Activated naive CD4-positive, alpha-beta T cell treated with anti-CD3 and anti-CD28 coated beads for 36 hours (primary cell): ENCODE measurements at regions not wholly inside any gene's neighbourhood (a gene's known extent, or its start where the extent isn't known, plus 50 kb on each side); places are given as distances from the start of the nearest gene placed in this dataset.
"Not testable (repeated sequence)": the region's sequence is repeated elsewhere in the genome, so short reads cannot be mapped to it uniquely, and the experiment has no call there.

Source experiments
- CTCF ChIA-PET: fragments of 350-600 bp; sonication (Branson Sonifier 250); formaldehyde crosslinking; loops from one replicate; lab custom pipeline; 2021; ENCODE audit warnings: antibody characterized with exemption; lab: Charles Lee
- DNase-seq: peaks from one replicate; pipeline ENCODE4 v3.0.0-alpha.2; 2020
- H3K27ac Mint-ChIP-seq: one replicate; pipeline ENCODE4 v1.8.0; 2021; ENCODE audit warnings: mild to moderate bottlenecking, mixed read lengths
- H3K27me3 Mint-ChIP-seq: one replicate; pipeline ENCODE4 v1.8.0; 2021; ENCODE audit warnings: low read depth, mixed read lengths
- H3K36me3 Mint-ChIP-seq: one replicate; pipeline ENCODE4 v1.8.0; 2021; ENCODE audit warnings: low read depth, mixed read lengths
- H3K4me1 Mint-ChIP-seq: one replicate; pipeline ENCODE4 v1.8.0; 2021; ENCODE audit warnings: low read depth, mixed read lengths
- H3K4me3 Mint-ChIP-seq: one replicate; pipeline ENCODE4 v1.8.0; 2021; ENCODE audit warnings: mild to moderate bottlenecking, moderate library complexity, mixed read lengths
- H3K9me3 Mint-ChIP-seq: one replicate; pipeline ENCODE4 v1.8.0; 2021; ENCODE audit warnings: mixed read lengths
- intact Hi-C: fragments of 100-400 bp; cut with micrococcal nuclease; formaldehyde crosslinking; loops from one replicate; pipeline ENCODE4 v1.15.1; 2023

- no peak overlapping the region for H3K4me3 Mint-ChIP-seq
Observed at GRCh38 chr22:25494774-25495173, 69.7 kb upstream of the GRK3 start.

GRCh38 chr22:25495285-25495684 is 69.2 kb upstream of the GRK3 start:
- no peaks in the 10 kb centered on the region for H3K27me3 Mint-ChIP-seq

More at GRCh38 chr22:25494774-25495173, 69.7 kb upstream of the GRK3 start:
- no peaks in the 10 kb centered on the region for H3K4me1 Mint-ChIP-seq
- H3K36me3 Mint-ChIP-seq, result peaks cover 12% of the 10 kb centered on the region
- no peaks in the 10 kb centered on the region for H3K27me3 Mint-ChIP-seq
- H3K27ac Mint-ChIP-seq, result no peak overlapping the region
- intact Hi-C loops, result no loop called here
- CTCF ChIA-PET, result interaction anchor here (1.0 kb wide), 1 partner anchor 255 kb away, joined by 3 read pairs; no protein-coding TSS in a partner anchor
- DNase-seq, result no peak
- H3K9me3 Mint-ChIP-seq, result peaks cover 3% of the 10 kb centered on the region

GRCh38 chr22:25496396-25497064 is 67.9 kb upstream of the GRK3 start:
- no peak for DNase-seq
- Mint-ChIP-seq H3K4me1 (no peaks in the 10 kb centered on the region), H3K9me3 (no peaks in the 10 kb centered on the region), H3K4me3 (no peak overlapping the region), H3K36me3 (peaks cover 1% of the 10 kb centered on the region), H3K27ac (no peak overlapping the region), H3K27me3 (no peaks in the 10 kb centered on the region)
- intact Hi-C loops, result no loop called here
- CTCF ChIA-PET, result interaction anchor here (0.6 kb wide), 1 partner anchor 35 kb away, joined by 4 read pairs; no protein-coding TSS in a partner anchor

More at GRCh38 chr22:25495285-25495684, 69.2 kb upstream of the GRK3 start:
- no peak for DNase-seq
- CTCF ChIA-PET, result interaction anchor here (1.0 kb wide), 1 partner anchor 255 kb away, joined by 3 read pairs; no protein-coding TSS in a partner anchor
- intact Hi-C loops, result no loop called here
- Mint-ChIP-seq H3K4me1 (no peaks in the 10 kb centered on the region), H3K36me3 (peaks cover 7% of the 10 kb centered on the region), H3K9me3 (no peaks in the 10 kb centered on the region), H3K4me3 (no peak overlapping the region), H3K27ac (no peak overlapping the region)

- no peak overlapping the region for H3K4me3 Mint-ChIP-seq
- no peak for DNase-seq
- CTCF ChIA-PET, result no interaction called here
- no peaks in the 10 kb centered on the region for H3K4me1 Mint-ChIP-seq
- intact Hi-C loops, result no loop called here
- H3K36me3 Mint-ChIP-seq, result peaks cover 1% of the 10 kb centered on the region
- no peaks in the 10 kb centered on the region for H3K9me3 Mint-ChIP-seq
- H3K27me3 Mint-ChIP-seq, result no peaks in the 10 kb centered on the region
- no peak overlapping the region for H3K27ac Mint-ChIP-seq
Observed at GRCh38 chr22:25497181-25497641, 67.3 kb upstream of the GRK3 start.

GRCh38 chr22:25497716-25498115 is 66.8 kb upstream of the GRK3 start:
- H3K9me3 Mint-ChIP-seq, result no peaks in the 10 kb centered on the region
- no peaks in the 10 kb centered on the region for H3K4me1 Mint-ChIP-seq
- H3K36me3 Mint-ChIP-seq, result peaks cover 1% of the 10 kb centered on the region
- no peak overlapping the region for H3K27ac Mint-ChIP-seq
- intact Hi-C loops, result no loop called here
- H3K27me3 Mint-ChIP-seq, result no peaks in the 10 kb centered on the region
- H3K4me3 Mint-ChIP-seq, result no peak overlapping the region
- DNase-seq, result no peak
- CTCF ChIA-PET, result no interaction called here

GRCh38 chr22:25500671-25501070 is 63.8 kb upstream of the GRK3 start:
- H3K9me3 Mint-ChIP-seq, H3K27ac Mint-ChIP-seq, H3K27me3 Mint-ChIP-seq, H3K36me3 Mint-ChIP-seq, DNase-seq, intact Hi-C loops, H3K4me3 Mint-ChIP-seq, CTCF ChIA-PET, H3K4me1 Mint-ChIP-seq: not testable (repeated sequence)

- H3K27me3 Mint-ChIP-seq, DNase-seq, H3K9me3 Mint-ChIP-seq, H3K27ac Mint-ChIP-seq, H3K4me3 Mint-ChIP-seq, H3K36me3 Mint-ChIP-seq, intact Hi-C loops, H3K4me1 Mint-ChIP-seq: not testable (repeated sequence)
- CTCF ChIA-PET, result interaction anchor here (0.6 kb wide), 1 partner anchor 47 kb away, joined by 3 read pairs; no protein-coding TSS in a partner anchor
Observed at GRCh38 chr22:25504017-25504416, 60.5 kb upstream of the GRK3 start.

GRCh38 chr22:25508161-25508560 is 56.3 kb upstream of the GRK3 start:
- H3K27me3 Mint-ChIP-seq, result no peaks in the 10 kb centered on the region
- CTCF ChIA-PET, result no interaction called here
- no peak overlapping the region for H3K27ac Mint-ChIP-seq
- H3K4me3 Mint-ChIP-seq, result no peak overlapping the region
- no peak for DNase-seq
- no peaks in the 10 kb centered on the region for H3K4me1 Mint-ChIP-seq
- H3K9me3 Mint-ChIP-seq, result no peaks in the 10 kb centered on the region
- H3K36me3 Mint-ChIP-seq, result peaks cover 16% of the 10 kb centered on the region
- intact Hi-C loops, result no loop called here

- H3K9me3 Mint-ChIP-seq, result no peaks in the 10 kb centered on the region
- H3K4me1 Mint-ChIP-seq, result no peaks in the 10 kb centered on the region
- H3K27ac Mint-ChIP-seq, result no peak overlapping the region
- H3K36me3 Mint-ChIP-seq, result peaks cover 16% of the 10 kb centered on the region
- intact Hi-C loops, result no loop called here
- CTCF ChIA-PET, result interaction anchor here (0.7 kb wide), 1 partner anchor 90 kb away, joined by 5 read pairs; no protein-coding TSS in a partner anchor
- H3K27me3 Mint-ChIP-seq, result no peaks in the 10 kb centered on the region
- no peak for DNase-seq
- H3K4me3 Mint-ChIP-seq, result no peak overlapping the region
Observed at GRCh38 chr22:25508761-25509321, 55.6 kb upstream of the GRK3 start.

GRCh38 chr22:25509374-25509791 is 55.1 kb upstream of the GRK3 start:
- CTCF ChIA-PET, result interaction anchor here (0.6 to 0.7 kb wide), 2 partner anchors 90 to 852 kb away, joined by 5 to 6 read pairs; no protein-coding TSS in a partner anchor
- intact Hi-C loops, result no loop called here
- DNase-seq, result no peak
- Mint-ChIP-seq H3K27me3 (no peaks in the 10 kb centered on the region), H3K4me3 (no peak overlapping the region), H3K9me3 (no peaks in the 10 kb centered on the region), H3K4me1 (peaks cover 1% of the 10 kb centered on the region), H3K27ac (no peak overlapping the region), H3K36me3 (peaks cover 18% of the 10 kb centered on the region)

GRCh38 chr22:25510876-25511275 is 53.6 kb upstream of the GRK3 start:
- Mint-ChIP-seq H3K4me1 (peaks cover 4% of the 10 kb centered on the region), H3K36me3 (peaks cover 18% of the 10 kb centered on the region), H3K27me3 (no peaks in the 10 kb centered on the region), H3K4me3 (no peak overlapping the region), H3K27ac (no peak overlapping the region), H3K9me3 (no peaks in the 10 kb centered on the region)
- intact Hi-C loops, result no loop called here
- DNase-seq, result no peak
- CTCF ChIA-PET, result no interaction called here

- intact Hi-C loops, result no loop called here
- CTCF ChIA-PET, result no interaction called here
- DNase-seq, result no peak
- no peak overlapping the region for H3K4me3 Mint-ChIP-seq
- no peak overlapping the region for H3K27ac Mint-ChIP-seq
- peaks cover 4% of the 10 kb centered on the region for H3K4me1 Mint-ChIP-seq
- H3K27me3 Mint-ChIP-seq, result no peaks in the 10 kb centered on the region
- H3K9me3 Mint-ChIP-seq, result no peaks in the 10 kb centered on the region
- peaks cover 18% of the 10 kb centered on the region for H3K36me3 Mint-ChIP-seq
Observed at GRCh38 chr22:25511725-25512124, 52.8 kb upstream of the GRK3 start.
